ENCODE measurements at regions not wholly inside any gene's neighbourhood (a gene's known extent, or its start where the extent isn't known, plus 50 kb on each side); places are given as distances from the start of the nearest gene placed in this dataset.
"Not testable (repeated sequence)": the region's sequence is repeated elsewhere in the genome, so short reads cannot be mapped to it uniquely, and the experiment has no call there.

GRCh38 chr2:180927030-180927686, 53.2 kb upstream of the UBE2E3 start:
- no peak for DNase-seq

GRCh38 chr2:180925700-180926099, 54.7 kb upstream of the UBE2E3 start:
- no peak for DNase-seq

- no peak for DNase-seq
Measured at GRCh38 chr2:180924063-180924462, 56.3 kb upstream of the UBE2E3 start.

- DNase-seq: no peak
Measured at GRCh38 chr2:180910831-180911665, 69.4 kb upstream of the UBE2E3 start.

GRCh38 chr2:180907731-180908130, 72.7 kb upstream of the UBE2E3 start:
- no peak for DNase-seq

GRCh38 chr2:180905461-180905860, 74.9 kb upstream of the UBE2E3 start:
- DNase-seq: no peak

- DNase-seq: no peak
Measured at GRCh38 chr2:180905002-180905401, 75.4 kb upstream of the UBE2E3 start.

- no peak for DNase-seq
Measured at GRCh38 chr2:180901331-180901730, 79.1 kb upstream of the UBE2E3 start.

- no peak for DNase-seq
Measured at GRCh38 chr2:180893752-180894151, 86.7 kb upstream of the UBE2E3 start.

- no peak for DNase-seq
Measured at GRCh38 chr2:180892091-180892490, 88.3 kb upstream of the UBE2E3 start.

GRCh38 chr2:180891360-180891759, 89.0 kb upstream of the UBE2E3 start:
- DNase-seq: no peak

- DNase-seq: no peak
Measured at GRCh38 chr2:180890781-180891180, 89.6 kb upstream of the UBE2E3 start.

GRCh38 chr2:180882959-180883358, 97.4 kb upstream of the UBE2E3 start:
- no peak for DNase-seq

GRCh38 chr2:180876506-180876905, 103.9 kb upstream of the UBE2E3 start:
- DNase-seq: no peak

- no peak for DNase-seq
Measured at GRCh38 chr2:180873219-180873618, 107.2 kb upstream of the UBE2E3 start.

GRCh38 chr2:180872781-180873180, 107.6 kb upstream of the UBE2E3 start:
- DNase-seq: not testable (repeated sequence)

- no peak for DNase-seq
Measured at GRCh38 chr2:180872255-180872654, 108.2 kb upstream of the UBE2E3 start.

GRCh38 chr2:180871649-180872048, 108.8 kb upstream of the UBE2E3 start:
- no peak for DNase-seq

- DNase-seq: no peak
Measured at GRCh38 chr2:180849851-180850250, 130.6 kb upstream of the UBE2E3 start.

GRCh38 chr2:180848393-180848792, 132.0 kb upstream of the UBE2E3 start:
- no peak for DNase-seq

GRCh38 chr2:180846756-180847472, 133.5 kb upstream of the UBE2E3 start:
- DNase-seq: no peak

- DNase-seq: no peak
Measured at GRCh38 chr2:180842461-180842860, 137.9 kb upstream of the UBE2E3 start.

- no peak for DNase-seq
Measured at GRCh38 chr2:180840641-180841040, 139.8 kb upstream of the UBE2E3 start.

GRCh38 chr2:180829836-180830235, 150.6 kb upstream of the UBE2E3 start:
- DNase-seq: no peak
